GM06990 (cell line): ENCODE measurements at regions not wholly inside any gene's neighbourhood (a gene's known extent, or its start where the extent isn't known, plus 50 kb on each side); places are given as distances from the start of the nearest gene placed in this dataset.

ENCODE experiments used
- DNase-seq: peaks from one replicate; pipeline ENCODE4 v3.0.0-alpha.2; 2011; ENCODE audit not compliant: insufficient read length; ENCODE audit errors: extremely low read depth
- H3K27me3 ChIP-seq: replicated peaks from 2 replicates; pipeline ENCODE4 v1.6.0; 2011; ENCODE audit warnings: low read length; ENCODE audit not compliant: control insufficient read depth, insufficient read depth
- H3K36me3 ChIP-seq: 2 replicates; pipeline ENCODE4 v1.5.1; 2011; ENCODE audit warnings: low read length; ENCODE audit not compliant: control insufficient read depth, insufficient read depth
- H3K4me3 ChIP-seq: replicated peaks from 2 replicates; pipeline ENCODE4 v1.5.1; 2011; ENCODE audit warnings: low read depth, mild to moderate bottlenecking, control low read depth, low read length
- CTCF ChIP-seq: IDR thresholded peaks from 2 replicates; pipeline ENCODE4 v1.5.1; 2011; ENCODE audit warnings: low read length, control low read depth, mild to moderate bottlenecking, inconsistent platforms; ENCODE audit not compliant: insufficient read depth, poor library complexity, severe bottlenecking

GRCh38 chr14:55869397-55870049 lies 248.7 kb upstream of the PELI2 start:
- no peaks in the 10 kb centered on the region for H3K36me3 ChIP-seq

GRCh38 chr14:55873169-55873568 lies 245.0 kb upstream of the PELI2 start:
- H3K4me3 ChIP-seq, result no peak overlapping the region
- H3K36me3 ChIP-seq, result no peaks in the 10 kb centered on the region
- no peak for TF ChIP-seq CTCF
- no peaks in the 10 kb centered on the region for H3K27me3 ChIP-seq
- no peak for DNase-seq

More at GRCh38 chr14:55869397-55870049, 248.7 kb upstream of the PELI2 start:
- Histone ChIP-seq H3K4me3 (no peak overlapping the region), H3K27me3 (no peaks in the 10 kb centered on the region)
- no peak for TF ChIP-seq CTCF
- no peak for DNase-seq

GRCh38 chr14:55874785-55875184 lies 243.4 kb upstream of the PELI2 start:
- Histone ChIP-seq H3K27me3 (no peaks in the 10 kb centered on the region; the same call in 1 of the 2 replicates), H3K4me3 (no peak overlapping the region), H3K36me3 (no peaks in the 10 kb centered on the region)
- no peak for DNase-seq
- no peak for TF ChIP-seq CTCF

- DNase-seq, result no peak
Observed at GRCh38 chr14:55877942-55878341, 240.3 kb upstream of the PELI2 start.

GRCh38 chr14:55881577-55882241 lies 236.5 kb upstream of the PELI2 start:
- no peaks in the 10 kb centered on the region for H3K36me3 ChIP-seq
- H3K27me3 ChIP-seq, result no peaks in the 10 kb centered on the region; the same call in none of the 2 replicates
- TF ChIP-seq CTCF, result no peak
- no peak for DNase-seq
- no peak overlapping the region for H3K4me3 ChIP-seq

More at GRCh38 chr14:55877942-55878341, 240.3 kb upstream of the PELI2 start:
- Histone ChIP-seq H3K27me3 (no peaks in the 10 kb centered on the region; the same call in 1 of the 2 replicates), H3K36me3 (no peaks in the 10 kb centered on the region), H3K4me3 (no peak overlapping the region)
- TF ChIP-seq CTCF, result no peak
